ENCODE measurements at regions not wholly inside any gene's neighbourhood (a gene's known extent, or its start where the extent isn't known, plus 50 kb on each side); places are given as distances from the start of the nearest gene placed in this dataset.

DNA sequence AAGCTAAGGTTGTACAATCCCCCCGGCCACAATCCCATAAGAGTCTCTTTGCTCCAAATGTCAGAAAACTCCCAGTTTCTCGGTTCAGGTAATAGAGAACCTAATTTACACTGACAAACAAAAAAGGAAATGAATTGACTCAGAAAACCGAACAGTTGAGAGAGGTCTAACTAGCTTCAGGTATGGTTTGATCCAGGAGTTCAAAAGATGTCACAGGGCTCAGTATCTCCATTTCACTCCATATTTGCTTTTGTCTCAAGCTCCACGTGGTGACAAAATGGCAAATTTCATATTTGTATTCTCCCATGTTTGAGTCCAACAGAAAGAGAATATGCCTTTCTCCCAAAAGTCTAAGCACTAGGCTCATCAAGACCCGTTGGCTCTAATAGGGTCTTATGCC lies 117.4 kb downstream of the AXIN2 start:
- Histone ChIP-seq H3K9ac (ENCODE audit: low read depth, low read length) (no peak overlapping the region), H3K36me3 (ENCODE audit: control insufficient read depth, insufficient read depth, low read length) (no peaks in the 10 kb centered on the region), H3K27ac (ENCODE audit: low read depth, low read length) (no peak overlapping the region), H3K27me3 (ENCODE audit: control insufficient read depth, insufficient read depth, low read length) (no peaks in the 10 kb centered on the region), H3K4me3 (ENCODE audit: low read depth, low read length) (no peak overlapping the region), H3K9me3 (ENCODE audit: control insufficient read depth, insufficient read depth, low read length) (no peaks in the 10 kb centered on the region), H3K4me1 (ENCODE audit: control insufficient read depth, insufficient read depth, low read length) (no peaks in the 10 kb centered on the region)

DNA sequence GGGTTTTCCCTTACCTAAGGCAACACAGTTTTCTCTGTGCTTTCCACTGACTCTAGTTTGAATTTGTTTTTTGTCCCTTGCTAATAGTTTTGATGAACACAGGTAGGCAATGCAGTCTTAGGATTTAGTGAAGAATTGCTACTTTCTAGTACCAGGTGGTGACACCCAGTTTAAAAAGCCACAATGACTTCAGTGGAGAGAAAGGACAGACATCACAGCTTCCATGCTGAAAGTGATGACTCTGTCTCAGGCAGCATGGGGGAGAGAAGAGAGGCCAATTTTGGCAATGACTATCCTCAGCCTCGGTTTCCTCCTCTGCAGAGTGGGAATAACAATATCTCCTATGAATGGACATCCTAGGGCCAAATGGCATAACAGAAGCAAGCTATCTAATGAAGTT lies 118.8 kb downstream of the AXIN2 start:
- Histone ChIP-seq H3K4me1 (ENCODE audit: control insufficient read depth, insufficient read depth, low read length) (no peaks in the 10 kb centered on the region), H3K9ac (ENCODE audit: low read depth, low read length) (no peak overlapping the region), H3K9me3 (ENCODE audit: control insufficient read depth, insufficient read depth, low read length) (no peaks in the 10 kb centered on the region), H3K4me3 (ENCODE audit: low read depth, low read length) (no peak overlapping the region), H3K36me3 (ENCODE audit: control insufficient read depth, insufficient read depth, low read length) (no peaks in the 10 kb centered on the region), H3K27me3 (ENCODE audit: control insufficient read depth, insufficient read depth, low read length) (no peaks in the 10 kb centered on the region), H3K27ac (ENCODE audit: low read depth, low read length) (no peak overlapping the region)

- no peak overlapping the region for H3K9ac ChIP-seq (ENCODE audit: low read depth, low read length)
- H3K4me3 ChIP-seq (ENCODE audit: low read depth, low read length): no peak overlapping the region
- no peaks in the 10 kb centered on the region for H3K36me3 ChIP-seq (ENCODE audit: control insufficient read depth, insufficient read depth, low read length)
- H3K27me3 ChIP-seq (ENCODE audit: control insufficient read depth, insufficient read depth, low read length): no peaks in the 10 kb centered on the region
- no peaks in the 10 kb centered on the region for H3K9me3 ChIP-seq (ENCODE audit: control insufficient read depth, insufficient read depth, low read length)
- no peak overlapping the region for H3K27ac ChIP-seq (ENCODE audit: low read depth, low read length)
- H3K4me1 ChIP-seq (ENCODE audit: control insufficient read depth, insufficient read depth, low read length): no peaks in the 10 kb centered on the region
Measured at GRCh38 chr17:65442250-65442649, 119.2 kb downstream of the AXIN2 start.

- Histone ChIP-seq H3K36me3 (ENCODE audit: control insufficient read depth, insufficient read depth, low read length) (no peaks in the 10 kb centered on the region), H3K9me3 (ENCODE audit: control insufficient read depth, insufficient read depth, low read length) (no peaks in the 10 kb centered on the region), H3K4me3 (ENCODE audit: low read depth, low read length) (no peak overlapping the region), H3K4me1 (ENCODE audit: control insufficient read depth, insufficient read depth, low read length) (no peaks in the 10 kb centered on the region), H3K27me3 (ENCODE audit: control insufficient read depth, insufficient read depth, low read length) (no peaks in the 10 kb centered on the region), H3K9ac (ENCODE audit: low read depth, low read length) (no peak overlapping the region), H3K27ac (ENCODE audit: low read depth, low read length) (no peak overlapping the region)
Measured at GRCh38 chr17:65441053-65441605, 120.3 kb downstream of the AXIN2 start.

DNA sequence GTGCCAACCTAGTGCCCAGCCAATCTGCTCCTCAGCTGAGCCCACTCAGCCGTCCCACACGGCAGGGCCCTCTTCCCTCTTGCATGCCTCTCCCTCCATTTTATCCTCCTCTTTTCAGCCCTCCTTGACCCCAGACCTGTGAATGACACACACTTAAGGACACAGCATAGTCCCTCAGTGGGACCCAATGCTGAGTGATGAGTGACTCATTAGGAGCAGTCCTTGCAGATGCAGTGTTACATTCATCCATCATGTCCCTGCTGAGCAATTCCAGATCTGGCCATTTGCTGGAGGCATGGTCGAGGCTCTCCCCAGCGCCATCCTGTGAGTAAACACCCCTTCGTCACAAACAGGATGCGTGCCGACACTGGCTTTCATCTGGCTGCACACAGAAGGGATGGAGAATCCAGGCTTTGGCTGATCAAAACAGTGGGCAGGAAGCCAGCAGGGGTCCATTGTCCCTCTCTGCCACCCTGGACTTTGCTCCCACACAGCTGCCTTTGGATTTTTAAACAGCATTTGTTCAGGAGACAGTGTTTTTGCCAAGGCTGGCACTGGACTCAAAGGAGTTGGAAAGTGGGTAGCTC lies 122.6 kb downstream of the AXIN2 start:
- Histone ChIP-seq H3K4me3 (ENCODE audit: low read depth, low read length) (no peak overlapping the region), H3K9me3 (ENCODE audit: control insufficient read depth, insufficient read depth, low read length) (no peaks in the 10 kb centered on the region), H3K9ac (ENCODE audit: low read depth, low read length) (no peak overlapping the region)

GRCh38 chr17:65438173-65438572 lies 123.3 kb downstream of the AXIN2 start:
- H3K4me3 ChIP-seq (ENCODE audit: low read depth, low read length): no peak overlapping the region
- no peaks in the 10 kb centered on the region for H3K4me1 ChIP-seq (ENCODE audit: control insufficient read depth, insufficient read depth, low read length)
- H3K9ac ChIP-seq (ENCODE audit: low read depth, low read length): no peak overlapping the region
- H3K9me3 ChIP-seq (ENCODE audit: control insufficient read depth, insufficient read depth, low read length): no peaks in the 10 kb centered on the region
- no peaks in the 10 kb centered on the region for H3K36me3 ChIP-seq (ENCODE audit: control insufficient read depth, insufficient read depth, low read length)
- H3K27ac ChIP-seq (ENCODE audit: low read depth, low read length): no peak overlapping the region
- H3K27me3 ChIP-seq (ENCODE audit: control insufficient read depth, insufficient read depth, low read length): no peaks in the 10 kb centered on the region

More for the DNA sequence above, 122.6 kb downstream of the AXIN2 start:
- H3K36me3 ChIP-seq (ENCODE audit: control insufficient read depth, insufficient read depth, low read length): no peaks in the 10 kb centered on the region
- H3K27me3 ChIP-seq (ENCODE audit: control insufficient read depth, insufficient read depth, low read length): no peaks in the 10 kb centered on the region
- H3K27ac ChIP-seq (ENCODE audit: low read depth, low read length): no peak overlapping the region
- H3K4me1 ChIP-seq (ENCODE audit: control insufficient read depth, insufficient read depth, low read length): no peaks in the 10 kb centered on the region

DNA sequence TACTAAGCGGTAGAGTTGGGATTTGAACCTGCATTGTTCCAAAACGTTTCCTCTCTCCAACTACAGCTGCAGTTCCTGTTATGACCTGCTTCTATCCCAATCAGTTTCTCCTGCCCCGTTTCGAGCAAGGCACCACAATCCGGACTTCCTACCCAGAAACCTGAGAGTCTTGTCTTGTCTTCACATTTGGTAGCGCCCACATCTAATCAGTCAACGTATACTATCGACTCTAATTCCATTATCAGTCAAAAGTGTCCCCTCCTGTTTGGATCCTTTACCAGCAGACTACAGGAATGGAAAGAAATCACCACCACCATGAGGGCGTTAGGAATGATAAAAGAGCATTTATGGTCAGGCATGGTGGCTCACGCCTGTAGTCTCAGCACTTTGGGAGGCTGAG lies 124.6 kb downstream of the AXIN2 start:
- Histone ChIP-seq H3K9me3 (ENCODE audit: control insufficient read depth, insufficient read depth, low read length) (0 out of 2 replicates have a peak, but pooled peaks cover 4% of the 10 kb centered on the region), H3K4me1 (ENCODE audit: control insufficient read depth, insufficient read depth, low read length) (no peaks in the 10 kb centered on the region), H3K36me3 (ENCODE audit: control insufficient read depth, insufficient read depth, low read length) (no peaks in the 10 kb centered on the region), H3K4me3 (ENCODE audit: low read depth, low read length) (no peak overlapping the region), H3K27me3 (ENCODE audit: control insufficient read depth, insufficient read depth, low read length) (no peaks in the 10 kb centered on the region), H3K27ac (ENCODE audit: low read depth, low read length) (no peak overlapping the region), H3K9ac (ENCODE audit: low read depth, low read length) (no peak overlapping the region)

GRCh38 chr17:65434878-65435277 lies 126.6 kb downstream of the AXIN2 start:
- Histone ChIP-seq H3K27ac (ENCODE audit: low read depth, low read length) (no peak overlapping the region), H3K9ac (ENCODE audit: low read depth, low read length) (no peak overlapping the region), H3K4me3 (ENCODE audit: low read depth, low read length) (no peak overlapping the region), H3K4me1 (ENCODE audit: control insufficient read depth, insufficient read depth, low read length) (no peaks in the 10 kb centered on the region), H3K36me3 (ENCODE audit: control insufficient read depth, insufficient read depth, low read length) (no peaks in the 10 kb centered on the region), H3K9me3 (ENCODE audit: control insufficient read depth, insufficient read depth, low read length) (peaks cover 4% of the 10 kb centered on the region; the same call in 1 of the 2 replicates), H3K27me3 (ENCODE audit: control insufficient read depth, insufficient read depth, low read length) (no peaks in the 10 kb centered on the region)

DNA sequence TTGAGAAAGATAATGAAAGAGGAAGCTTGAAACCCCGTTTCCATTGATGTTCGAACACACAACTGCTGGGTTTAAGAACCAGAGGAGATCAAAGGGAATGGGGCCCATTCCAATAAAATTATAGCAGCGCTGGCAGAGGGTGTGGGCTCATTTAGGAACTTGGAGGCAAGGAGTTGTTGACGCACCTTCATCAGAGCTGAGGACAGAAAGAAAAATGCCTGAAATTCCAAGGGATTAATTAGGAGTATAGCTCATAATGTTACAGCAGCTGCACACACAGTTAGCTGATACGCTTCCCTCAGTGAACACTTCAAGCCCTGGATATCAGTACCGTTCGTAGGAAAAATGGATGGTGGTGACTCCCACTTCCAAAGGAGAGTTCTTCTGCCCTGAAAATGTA lies 127.2 kb downstream of the AXIN2 start:
- H3K4me1 ChIP-seq (ENCODE audit: control insufficient read depth, insufficient read depth, low read length): no peaks in the 10 kb centered on the region
- H3K9ac ChIP-seq (ENCODE audit: low read depth, low read length): no peak overlapping the region
- H3K27me3 ChIP-seq (ENCODE audit: control insufficient read depth, insufficient read depth, low read length): no peaks in the 10 kb centered on the region
- H3K4me3 ChIP-seq (ENCODE audit: low read depth, low read length): no peak overlapping the region
- no peak overlapping the region for H3K27ac ChIP-seq (ENCODE audit: low read depth, low read length)
- H3K9me3 ChIP-seq (ENCODE audit: control insufficient read depth, insufficient read depth, low read length): peaks cover 4% of the 10 kb centered on the region; the same call in 1 of the 2 replicates
- no peaks in the 10 kb centered on the region for H3K36me3 ChIP-seq (ENCODE audit: control insufficient read depth, insufficient read depth, low read length)

DNA sequence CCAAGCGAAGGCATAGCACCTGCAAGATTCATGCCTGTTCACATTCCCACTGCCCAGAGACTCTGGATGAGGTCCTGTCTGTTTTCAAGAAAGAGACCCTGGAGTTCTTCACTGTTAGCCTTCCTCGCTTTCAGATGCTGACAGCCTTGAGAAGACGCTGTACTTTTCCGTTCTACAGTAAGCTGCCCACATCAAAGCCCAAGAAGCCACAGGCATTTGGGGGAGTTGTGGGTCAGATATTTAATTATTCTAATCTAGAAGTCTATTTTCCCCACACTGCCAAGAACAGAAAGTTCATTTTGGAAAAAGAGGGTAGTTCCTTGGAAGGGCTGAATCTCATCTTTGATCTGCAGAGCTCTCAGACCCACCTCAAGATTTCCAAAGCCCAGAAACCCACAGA lies 127.9 kb downstream of the AXIN2 start:
- peaks cover 4% of the 10 kb centered on the region; the same call in 1 of the 2 replicates for H3K9me3 ChIP-seq (ENCODE audit: control insufficient read depth, insufficient read depth, low read length)
- no peak overlapping the region for H3K9ac ChIP-seq (ENCODE audit: low read depth, low read length)
- H3K4me3 ChIP-seq (ENCODE audit: low read depth, low read length): no peak overlapping the region
- H3K27me3 ChIP-seq (ENCODE audit: control insufficient read depth, insufficient read depth, low read length): no peaks in the 10 kb centered on the region
- H3K4me1 ChIP-seq (ENCODE audit: control insufficient read depth, insufficient read depth, low read length): no peaks in the 10 kb centered on the region
- H3K27ac ChIP-seq (ENCODE audit: low read depth, low read length): no peak overlapping the region
- no peaks in the 10 kb centered on the region for H3K36me3 ChIP-seq (ENCODE audit: control insufficient read depth, insufficient read depth, low read length)

GRCh38 chr17:65433157-65433556 lies 128.3 kb downstream of the AXIN2 start:
- Histone ChIP-seq H3K4me3 (ENCODE audit: low read depth, low read length) (no peak overlapping the region), H3K36me3 (ENCODE audit: control insufficient read depth, insufficient read depth, low read length) (no peaks in the 10 kb centered on the region), H3K27me3 (ENCODE audit: control insufficient read depth, insufficient read depth, low read length) (no peaks in the 10 kb centered on the region), H3K9me3 (ENCODE audit: control insufficient read depth, insufficient read depth, low read length) (peaks cover 4% of the 10 kb centered on the region; the same call in 1 of the 2 replicates), H3K27ac (ENCODE audit: low read depth, low read length) (no peak overlapping the region), H3K4me1 (ENCODE audit: control insufficient read depth, insufficient read depth, low read length) (no peaks in the 10 kb centered on the region), H3K9ac (ENCODE audit: low read depth, low read length) (no peak overlapping the region)

Data from HUES48 (cell line).